Esophagus squamous epithelium (tissue), 5 donors: ENCODE measurements at regions not wholly inside any gene's neighbourhood (a gene's known extent, or its start where the extent isn't known, plus 50 kb on each side); places are given as distances from the start of the nearest gene placed in this dataset.

Experiments used
- DNase-seq: peaks from one replicate; lab custom pipeline; 2025; lab: John Stamatoyannopoulos, UW
- H3K27ac ChIP-seq, 4 donors: fragments of 200-600 bp; sonication (generic); one replicate each; pipeline ENCODE4 v1.5.1; 2016 to 2019; ENCODE audit warnings: mild to moderate bottlenecking in 1 of 4
- H3K27me3 ChIP-seq, 4 donors: fragments of 200-600 bp; sonication (generic); 1 replicate in 3 of 4; 2 replicates in 1 of 4; pipeline versions ENCODE4 v1.5.1 to v1.6.0; 2017 to 2021; ENCODE audit warnings: antibody characterized with exemption in 1 of 4
- H3K36me3 ChIP-seq, 3 donors: fragments of 200-600 bp; sonication (generic); one replicate each; pipeline ENCODE4 v1.5.1; 2016 to 2019
- H3K4me1 ChIP-seq, 3 donors: fragments of 200-600 bp; sonication (generic); one replicate each; pipeline ENCODE4 v1.5.1; 2017 to 2019
- H3K4me3 ChIP-seq, 4 donors: fragments of 200-600 bp; sonication (generic); 1 replicate in 3 of 4; 2 replicates in 1 of 4; pipeline ENCODE4 v1.5.1; 2016 to 2019; ENCODE audit warnings: mild to moderate bottlenecking in 2 of 4, moderate library complexity in 1 of 4
- H3K9me3 ChIP-seq, 3 donors: fragments of 200-600 bp; sonication (generic); one replicate each; pipeline ENCODE4 v1.5.1; 2016 to 2019
- CTCF ChIP-seq, 6 experiments: fragments of 450-650 bp in 4 of 6; fragments of 200-600 bp in 2 of 6; sonication (generic) in 2 of 6; IDR thresholded peaks; one replicate each; pipeline ENCODE4 v1.5.1; 2016 to 2019; ENCODE audit warnings: antibody characterized with exemption in 6 of 6, mild to moderate bottlenecking in 4 of 6, moderate library complexity in 4 of 6
- POLR2A ChIP-seq, 4 donors: fragments of 450-650 bp; IDR thresholded peaks; one replicate each; pipeline ENCODE4 v1.6.1; 2017; ENCODE audit warnings: antibody characterized with exemption in 4 of 4, mild to moderate bottlenecking in 4 of 4, moderate library complexity in 3 of 4
- WGBS, 2 donors: methylation state at CpG; one replicate each; pipeline ENCODE4 v1.1.5; 2018; 5-methylcytosine and 5-hydroxymethylcytosine counted together
- intact Hi-C: fragments of 100-400 bp; cut with DNase I; formaldehyde crosslinking; loops from one replicate; pipeline ENCODE4 v1.15.0; 2022
- donor health status: DM: yes; HTN: yes; CAD: no.

DNA sequence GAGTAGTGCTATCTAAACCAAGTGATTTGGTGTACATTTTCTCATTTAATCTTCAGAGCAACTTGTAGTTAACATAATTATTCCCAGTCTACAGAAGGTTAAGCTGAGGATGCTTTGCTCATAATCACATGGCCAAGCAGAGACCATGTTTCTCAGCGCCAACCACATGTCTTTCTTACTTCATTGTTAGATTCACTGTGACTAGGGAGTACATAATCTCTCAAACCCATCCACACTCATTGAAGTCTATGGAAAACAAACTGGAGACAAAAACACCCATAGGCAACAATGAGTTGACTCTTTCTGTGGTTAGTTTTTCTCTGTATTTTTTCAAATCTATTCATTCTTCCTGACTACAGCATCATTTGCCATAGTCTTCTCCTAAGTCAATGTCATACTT, 281.7 kb upstream of the PTGER4 start:
- Histone ChIP-seq H3K36me3 (no peaks in the 10 kb centered on the region), H3K27ac (no peak overlapping the region), H3K27me3 (no peaks in the 10 kb centered on the region), H3K4me1 (no peaks in the 10 kb centered on the region), H3K9me3 (no peaks in the 10 kb centered on the region), H3K4me3 (no peak overlapping the region)
- intact Hi-C loops = no loop called here
- TF ChIP-seq POLR2A (IDR thresholded peaks at IDR 0.05) = no peak
- 90 to 94% methylated on average over 1 of the region's 1 CpG for WGBS, 2 donors
- no peak for DNase-seq

DNA sequence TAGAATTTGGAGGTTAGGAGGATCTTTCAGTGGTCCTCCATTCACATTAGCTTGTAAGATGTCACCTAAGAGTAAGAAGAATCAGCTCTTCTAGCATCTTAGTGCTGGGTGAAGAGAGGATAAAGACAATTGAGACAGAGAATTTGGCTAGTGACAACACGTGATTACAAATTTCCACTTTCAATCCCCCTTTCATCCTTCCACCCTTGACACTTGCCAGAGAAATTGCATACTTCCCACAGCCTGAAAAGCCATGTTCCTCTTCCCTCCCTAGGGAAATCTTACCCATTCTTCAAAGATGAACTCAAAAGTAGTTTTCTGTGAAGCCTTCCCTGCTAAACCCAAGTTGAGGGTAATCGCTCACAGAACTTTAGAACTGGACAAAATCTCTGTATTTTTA, 282.6 kb upstream of the PTGER4 start:
- no peak for DNase-seq
- no peak overlapping the region for H3K27ac ChIP-seq
- TF ChIP-seq POLR2A (IDR thresholded peaks at IDR 0.05) (no peak), CTCF (IDR thresholded peaks at IDR 0.05) (no peak)
- no peak overlapping the region for H3K4me3 ChIP-seq
- H3K4me1 ChIP-seq = peaks cover 0 to 6% (median 0%) of the 10 kb centered on the region in 3 donors
- 69 to 82% methylated on average over 2 of the region's 2 CpGs for WGBS, 2 donors
- intact Hi-C loops = no loop called here
- H3K27me3 ChIP-seq = no peaks in the 10 kb centered on the region
- H3K9me3 ChIP-seq = no peaks in the 10 kb centered on the region
- no peaks in the 10 kb centered on the region for H3K36me3 ChIP-seq

GRCh38 chr5:40396317-40396716, 283.4 kb upstream of the PTGER4 start:
- no peaks in the 10 kb centered on the region for H3K9me3 ChIP-seq
- no peaks in the 10 kb centered on the region for H3K36me3 ChIP-seq
- no peaks in the 10 kb centered on the region for H3K27me3 ChIP-seq
- peaks cover 0 to 12% (median 0%) of the 10 kb centered on the region in 3 donors for H3K4me1 ChIP-seq
- H3K27ac ChIP-seq = no peak overlapping the region
- 86 to 100% methylated on average over 1 of the region's 1 CpG for WGBS, 2 donors
- no peak overlapping the region for H3K4me3 ChIP-seq
- TF ChIP-seq CTCF (IDR thresholded peaks at IDR 0.05) (no peak), POLR2A (IDR thresholded peaks at IDR 0.05) (no peak)
- no peak for DNase-seq
- intact Hi-C loops = no loop called here

DNA sequence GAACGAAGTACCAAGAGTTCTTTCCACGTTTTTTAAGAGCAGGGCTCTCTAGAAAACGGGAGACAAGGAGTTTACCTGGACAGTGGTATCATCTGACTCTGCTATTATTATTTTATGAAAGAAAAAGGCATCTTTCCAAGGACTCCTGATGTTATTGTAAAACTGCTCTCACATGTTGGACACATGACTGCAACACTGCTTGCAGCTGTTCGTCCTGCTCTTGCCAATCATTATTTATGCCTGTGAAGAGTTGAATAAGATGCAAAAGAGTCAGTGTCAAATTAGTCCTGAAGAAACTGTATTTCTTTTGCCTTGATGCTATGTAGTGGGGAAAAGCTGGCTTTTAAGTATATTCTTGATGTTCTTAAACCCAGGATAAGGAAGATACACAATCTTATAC, 284.5 kb upstream of the PTGER4 start:
- Histone ChIP-seq H3K4me3 (no peak overlapping the region), H3K27ac (no peak overlapping the region), H3K27me3 (no peaks in the 10 kb centered on the region), H3K36me3 (no peaks in the 10 kb centered on the region), H3K9me3 (no peaks in the 10 kb centered on the region), H3K4me1 (peaks cover 0 to 14% (median 0%) of the 10 kb centered on the region in 3 donors)
- WGBS, 2 donors = 55 to 62% methylated on average over 4 of the region's 4 CpGs
- DNase-seq = no peak
- intact Hi-C loops = no loop called here
- no peak for TF ChIP-seq CTCF (IDR thresholded peaks at IDR 0.05)
- TF ChIP-seq POLR2A (IDR thresholded peaks at IDR 0.05) = no peak

DNA sequence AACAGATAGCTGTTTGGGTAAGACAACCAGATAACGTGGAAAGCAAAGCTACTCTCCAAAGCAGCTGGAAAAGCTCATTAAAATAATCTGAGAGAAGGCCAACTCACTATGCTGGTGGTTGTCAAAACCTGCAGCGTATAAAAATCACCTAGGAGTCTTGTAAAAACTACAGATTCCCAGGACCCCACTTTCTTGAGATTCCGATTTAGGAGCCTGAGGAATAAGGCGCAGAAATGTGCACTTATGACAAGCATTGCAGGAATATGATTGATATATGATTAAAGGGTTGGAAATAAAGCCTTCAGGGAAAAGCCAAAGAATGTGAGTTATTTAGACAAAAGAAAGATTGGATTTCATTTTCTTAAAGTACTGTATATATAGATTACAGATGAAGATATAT, 285.0 kb upstream of the PTGER4 start:
- TF ChIP-seq CTCF (IDR thresholded peaks at IDR 0.05) (no peak), POLR2A (IDR thresholded peaks at IDR 0.05) (no peak)

DNA sequence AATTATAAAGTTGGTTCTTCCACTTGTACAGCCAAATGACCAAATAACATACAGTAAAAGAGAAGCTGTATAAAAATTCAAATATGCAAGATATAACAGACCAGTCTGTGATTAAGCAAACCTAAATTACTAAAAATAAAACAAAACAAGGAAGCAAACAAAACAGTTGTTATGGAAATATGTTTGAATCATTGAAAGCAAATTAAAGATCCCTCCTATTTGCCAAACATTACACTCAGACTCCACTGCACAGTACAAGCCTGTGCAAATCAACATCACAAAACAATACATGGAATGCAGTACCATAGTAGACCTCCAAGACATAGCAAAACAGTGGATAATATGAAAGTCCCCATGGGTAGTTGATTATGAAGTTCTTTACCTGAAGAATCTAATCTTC, 288.1 kb upstream of the PTGER4 start:
- H3K4me1 ChIP-seq = peaks cover 0 to 14% (median 0%) of the 10 kb centered on the region in 3 donors
- H3K27ac ChIP-seq = no peak overlapping the region
- TF ChIP-seq POLR2A (IDR thresholded peaks at IDR 0.05) (no peak), CTCF (IDR thresholded peaks at IDR 0.05) (peak in 1 of 6 experiments; percentile 9)
- no peaks in the 10 kb centered on the region for H3K9me3 ChIP-seq
- H3K4me3 ChIP-seq = no peak overlapping the region
- H3K27me3 ChIP-seq = no peaks in the 10 kb centered on the region
- H3K36me3 ChIP-seq = no peaks in the 10 kb centered on the region
- DNase-seq = no peak
- intact Hi-C loops = no loop called here

More for the DNA sequence above, 285.0 kb upstream of the PTGER4 start:
- Histone ChIP-seq H3K27ac (no peak overlapping the region), H3K4me3 (no peak overlapping the region), H3K4me1 (peaks cover 0 to 14% (median 0%) of the 10 kb centered on the region in 3 donors), H3K36me3 (no peaks in the 10 kb centered on the region), H3K9me3 (no peaks in the 10 kb centered on the region), H3K27me3 (no peaks in the 10 kb centered on the region)
- intact Hi-C loops = no loop called here
- 82 to 86% methylated on average over 4 of the region's 4 CpGs for WGBS, 2 donors
- DNase-seq = no peak
